ENCODE measurements at regions not wholly inside any gene's neighbourhood (a gene's known extent, or its start where the extent isn't known, plus 50 kb on each side); places are given as distances from the start of the nearest gene placed in this dataset.

- DNase-seq, result no peak
Measured at GRCh38 chr12:126807312-126807865, 1459.6 kb upstream of the TMEM132C start.

- no peak for DNase-seq
Measured at GRCh38 chr12:126811391-126811790, 1455.6 kb upstream of the TMEM132C start.

- DNase-seq, result no peak
Measured at GRCh38 chr12:126819554-126819953, 1447.4 kb upstream of the TMEM132C start.

- no peak for DNase-seq
Measured at GRCh38 chr12:126830778-126831680, 1435.9 kb upstream of the TMEM132C start.

GRCh38 chr12:126837697-126838096, 1429.3 kb upstream of the TMEM132C start:
- DNase-seq, result no peak

GRCh38 chr12:126843915-126844669, 1422.9 kb upstream of the TMEM132C start:
- no peak for DNase-seq

GRCh38 chr12:126847005-126847629, 1419.9 kb upstream of the TMEM132C start:
- no peak for DNase-seq

GRCh38 chr12:126855768-126856167, 1411.2 kb upstream of the TMEM132C start:
- DNase-seq, result no peak

- DNase-seq, result no peak
Measured at GRCh38 chr12:126856958-126857357, 1410.0 kb upstream of the TMEM132C start.

- no peak for DNase-seq
Measured at GRCh38 chr12:126858560-126858959, 1408.4 kb upstream of the TMEM132C start.

- DNase-seq, result no peak
Measured at GRCh38 chr12:126860210-126860609, 1406.8 kb upstream of the TMEM132C start.

GRCh38 chr12:126862500-126862899, 1404.5 kb upstream of the TMEM132C start:
- no peak for DNase-seq

GRCh38 chr12:126869644-126870043, 1397.3 kb upstream of the TMEM132C start:
- DNase-seq, result no peak

GRCh38 chr12:126873701-126874100, 1393.3 kb upstream of the TMEM132C start:
- no peak for DNase-seq

- DNase-seq, result no peak
Measured at GRCh38 chr12:126874427-126875026, 1392.4 kb upstream of the TMEM132C start.

- no peak for DNase-seq
Measured at GRCh38 chr12:126879842-126880241, 1387.1 kb upstream of the TMEM132C start.

- DNase-seq, result no peak
Measured at GRCh38 chr12:126883697-126884096, 1383.3 kb upstream of the TMEM132C start.

GRCh38 chr12:126889501-126889900, 1377.5 kb upstream of the TMEM132C start:
- no peak for DNase-seq

GRCh38 chr12:126890097-126890496, 1376.9 kb upstream of the TMEM132C start:
- DNase-seq, result no peak

GRCh38 chr12:126891789-126892188, 1375.2 kb upstream of the TMEM132C start:
- DNase-seq, result no peak

- no peak for DNase-seq
Measured at GRCh38 chr12:126895951-126896913, 1370.7 kb upstream of the TMEM132C start.

GRCh38 chr12:126897102-126897501, 1369.9 kb upstream of the TMEM132C start:
- no peak for DNase-seq
